GM18508 (cell line): ENCODE measurements at regions not wholly inside any gene's neighbourhood (a gene's known extent, or its start where the extent isn't known, plus 50 kb on each side); places are given as distances from the start of the nearest gene placed in this dataset.

Experiments used
- ATAC-seq: cut with Tn5 transposase; IDR thresholded peaks from one replicate; pipeline ENCODE4 v1.9.1; 2021; ENCODE audit warnings: moderate number of reproducible peaks; ENCODE audit not compliant: insufficient read depth, unreplicated experiment

DNA sequence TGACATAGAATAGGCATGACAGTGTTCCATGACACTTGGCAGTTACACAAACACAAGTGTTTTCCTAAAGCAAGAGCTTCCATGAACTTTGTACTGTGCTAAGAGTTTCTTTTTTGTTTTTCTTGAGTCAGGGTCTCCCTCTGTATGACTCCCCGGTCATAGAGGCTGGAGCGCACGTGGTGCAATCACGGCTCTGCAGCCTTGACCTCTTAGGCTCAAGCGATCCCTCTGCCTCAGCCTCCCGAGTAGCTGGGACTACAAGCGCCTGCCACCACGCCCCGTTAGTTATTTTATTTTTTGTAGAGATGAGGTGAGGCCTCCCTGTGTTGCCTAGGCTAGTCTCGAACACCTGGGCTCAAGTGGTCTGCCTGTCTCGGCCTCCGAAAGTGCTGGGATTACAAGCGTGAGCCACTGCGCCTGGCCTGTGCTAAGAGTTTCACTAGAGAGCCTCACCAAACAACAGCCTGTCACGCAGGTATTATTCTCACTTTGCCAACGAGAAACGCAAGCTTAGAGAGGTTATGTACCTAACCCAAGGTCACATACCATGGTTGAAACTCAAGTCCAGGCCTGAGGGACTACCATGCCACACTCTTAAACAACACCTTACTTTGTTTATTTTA, 355.9 kb downstream of the KLF12 start:
- no peak for ATAC-seq

DNA sequence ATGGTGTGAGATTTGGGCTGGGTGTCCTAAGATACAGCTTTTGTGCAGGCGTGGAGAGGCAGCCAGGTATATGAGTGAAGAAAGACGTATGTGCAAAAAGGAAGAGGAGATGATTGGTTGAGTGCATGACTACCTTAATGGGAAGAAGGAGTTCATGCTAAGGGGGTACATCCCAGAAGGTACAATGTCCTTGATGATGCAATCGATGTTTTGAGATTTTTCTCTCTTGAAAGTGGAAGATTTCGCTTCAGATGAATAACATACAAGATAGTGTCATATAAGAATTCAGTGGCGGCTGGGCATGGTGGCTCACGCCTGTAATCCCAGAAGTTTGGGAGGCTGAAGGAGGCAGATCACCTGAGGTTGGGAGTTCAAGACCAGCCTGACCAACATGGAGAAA, 357.1 kb downstream of the KLF12 start:
- ATAC-seq, result no peak

- no peak for ATAC-seq
Observed at GRCh38 chr13:73776151-73776785, 357.9 kb downstream of the KLF12 start.

DNA sequence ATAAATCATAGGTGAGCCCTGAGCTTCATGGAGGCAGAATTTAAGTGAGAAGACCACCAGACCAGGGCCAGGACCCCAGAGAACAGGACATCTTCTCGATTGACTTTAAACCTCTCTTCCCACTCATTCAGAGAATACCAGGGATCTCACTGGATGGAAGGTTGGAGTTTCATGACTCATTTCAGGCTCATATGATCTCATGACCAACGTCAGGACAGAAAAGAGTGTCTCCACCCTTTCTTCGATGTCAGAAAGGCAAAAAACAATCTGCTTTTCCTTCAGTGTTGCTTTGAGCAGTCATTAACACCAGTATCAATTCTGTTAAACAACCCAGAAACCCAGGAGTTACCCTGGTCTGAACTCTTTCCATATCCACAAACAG, 361.0 kb downstream of the KLF12 start:
- no peak for ATAC-seq

DNA sequence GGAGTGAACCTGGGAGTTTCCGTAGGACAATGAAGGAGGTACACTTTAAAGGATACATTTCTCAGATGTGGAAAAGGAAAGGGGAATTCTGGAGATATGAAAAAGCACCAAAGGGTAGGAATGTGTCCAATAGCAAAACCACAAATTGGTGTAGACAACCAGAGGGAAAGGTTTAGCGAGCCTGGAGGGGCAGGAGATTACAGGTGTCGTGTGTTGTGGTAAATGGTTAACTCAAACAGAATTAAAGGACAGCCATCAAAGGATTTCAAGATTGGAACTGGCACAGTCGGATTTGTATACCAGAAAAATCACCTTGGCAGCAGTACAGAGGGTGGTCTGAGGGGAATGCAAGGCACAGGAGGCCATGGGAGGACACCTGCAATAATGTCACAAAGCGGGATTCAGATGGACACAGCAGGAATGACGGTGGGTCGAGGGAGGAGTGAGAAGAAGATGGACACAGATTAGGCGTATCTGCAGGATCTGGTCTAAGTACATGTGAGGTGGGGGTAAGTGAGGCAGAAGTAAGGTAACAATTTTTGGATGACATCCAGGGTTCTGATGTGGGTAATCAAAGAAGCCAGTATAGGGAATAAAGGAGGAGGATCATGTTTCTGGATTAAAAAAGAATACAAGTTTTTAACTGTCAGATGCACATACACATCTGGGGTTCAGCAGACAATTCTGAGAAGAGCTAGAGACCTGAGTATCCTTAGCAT, 361.6 kb downstream of the KLF12 start:
- no peak for ATAC-seq

GRCh38 chr13:73767747-73768315, 366.4 kb downstream of the KLF12 start:
- ATAC-seq, result no peak

GRCh38 chr13:73767191-73767741, 366.9 kb downstream of the KLF12 start:
- ATAC-seq, result no peak

GRCh38 chr13:73765651-73766384, 368.4 kb downstream of the KLF12 start:
- ATAC-seq, result no peak

DNA sequence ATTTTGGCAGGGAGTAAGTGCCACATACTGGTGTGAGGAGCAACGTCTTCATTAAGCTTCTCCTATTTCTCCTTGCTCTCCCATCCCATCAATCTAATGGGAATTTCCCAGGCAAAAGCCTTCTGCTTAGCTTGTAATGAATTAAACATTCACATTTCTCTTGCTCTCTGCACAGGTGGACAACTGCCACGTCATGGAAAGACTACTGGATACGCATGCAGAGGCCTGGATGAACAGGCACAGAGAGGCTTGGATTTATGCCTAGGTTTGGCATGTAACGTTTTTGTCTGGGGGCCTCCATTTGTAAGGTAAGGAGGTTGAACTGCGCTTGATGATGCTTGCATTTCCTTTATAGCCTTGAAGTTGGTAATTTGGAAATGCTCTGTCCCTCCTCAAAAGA, 374.8 kb downstream of the KLF12 start:
- no peak for ATAC-seq

GRCh38 chr13:73757481-73758233, 376.5 kb downstream of the KLF12 start:
- ATAC-seq, result no peak

GRCh38 chr13:73754727-73755292, 379.4 kb downstream of the KLF12 start:
- ATAC-seq, result peak; percentile 78

DNA sequence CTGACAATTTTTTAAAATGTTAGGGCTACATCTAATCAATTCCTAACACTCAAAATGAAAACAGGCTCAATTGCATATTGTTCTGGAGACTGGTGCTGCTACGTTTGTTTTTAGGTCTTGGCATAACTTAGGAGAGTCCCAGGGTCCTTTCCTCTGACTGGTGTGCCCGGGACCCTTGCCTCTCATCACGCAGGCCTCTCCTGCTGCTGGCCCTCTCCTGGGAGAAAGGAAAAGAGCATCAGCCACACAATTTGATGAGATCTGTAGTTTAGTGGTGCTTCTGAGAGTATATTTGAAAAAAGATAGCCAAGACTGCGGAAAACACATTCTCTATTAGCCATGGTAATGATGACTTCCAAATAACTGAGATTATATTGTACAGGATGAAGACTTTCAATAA, 380.0 kb downstream of the KLF12 start:
- ATAC-seq, result no peak

DNA sequence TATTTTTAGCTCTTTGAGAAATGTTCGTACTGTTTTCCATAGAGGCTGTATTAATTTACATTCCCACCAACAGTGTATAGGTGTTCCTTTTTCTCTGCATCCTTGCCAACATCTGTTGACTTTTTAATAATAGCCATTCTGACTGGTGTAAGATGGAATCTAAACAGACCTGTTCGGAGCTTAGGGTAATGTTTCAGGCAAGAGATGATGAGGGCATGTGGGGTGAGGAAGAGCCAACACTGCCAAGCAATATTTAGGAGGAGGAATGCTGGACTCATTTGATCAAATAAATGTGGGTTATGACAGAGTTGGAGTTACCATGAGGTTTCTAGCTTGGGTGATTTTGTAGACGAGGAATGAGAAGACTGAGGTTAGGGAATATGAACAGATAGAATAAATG, 382.9 kb downstream of the KLF12 start:
- ATAC-seq, result no peak

DNA sequence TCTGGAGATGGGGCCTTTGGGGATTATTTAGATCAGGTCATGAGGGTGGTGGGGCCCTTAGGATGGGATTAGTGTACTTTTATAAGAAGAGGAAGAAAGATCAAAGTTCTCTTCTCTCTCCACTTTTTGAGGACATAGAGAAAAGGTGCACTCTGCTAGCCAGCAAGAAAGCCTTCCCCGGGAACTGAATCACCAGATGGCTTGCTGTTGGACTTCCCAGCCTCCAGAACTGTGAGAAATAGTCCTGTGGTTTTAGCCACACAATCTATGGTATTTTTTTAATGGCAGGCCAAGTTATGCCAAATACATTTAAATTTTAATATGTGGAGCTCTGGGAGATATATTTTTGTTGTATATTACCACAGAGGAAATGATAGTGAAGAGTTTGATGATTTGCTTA, 385.8 kb downstream of the KLF12 start:
- ATAC-seq, result no peak

DNA sequence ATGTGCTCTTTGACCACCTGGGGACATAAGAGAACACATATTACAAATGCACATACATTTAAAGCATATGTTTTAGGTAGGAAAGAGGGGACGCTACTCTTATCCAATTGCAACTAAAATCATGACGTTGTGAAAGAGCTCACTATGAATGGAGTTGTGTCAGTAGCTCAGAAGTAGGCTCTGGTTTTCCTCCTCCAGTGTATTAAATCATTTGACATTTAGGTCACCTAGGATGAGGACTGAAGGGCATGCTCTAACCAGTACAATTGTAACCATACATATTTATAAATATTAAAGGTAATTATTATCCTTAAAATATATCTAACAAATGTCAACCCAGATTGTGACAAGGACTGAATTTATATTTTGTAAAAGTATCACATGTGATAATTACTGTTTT, 389.0 kb downstream of the KLF12 start:
- ATAC-seq, result no peak

- no peak for ATAC-seq
Observed at GRCh38 chr13:73742982-73743381, 391.2 kb downstream of the KLF12 start.

- ATAC-seq, result no peak
Observed at GRCh38 chr13:73741742-73742141, 392.5 kb downstream of the KLF12 start.

DNA sequence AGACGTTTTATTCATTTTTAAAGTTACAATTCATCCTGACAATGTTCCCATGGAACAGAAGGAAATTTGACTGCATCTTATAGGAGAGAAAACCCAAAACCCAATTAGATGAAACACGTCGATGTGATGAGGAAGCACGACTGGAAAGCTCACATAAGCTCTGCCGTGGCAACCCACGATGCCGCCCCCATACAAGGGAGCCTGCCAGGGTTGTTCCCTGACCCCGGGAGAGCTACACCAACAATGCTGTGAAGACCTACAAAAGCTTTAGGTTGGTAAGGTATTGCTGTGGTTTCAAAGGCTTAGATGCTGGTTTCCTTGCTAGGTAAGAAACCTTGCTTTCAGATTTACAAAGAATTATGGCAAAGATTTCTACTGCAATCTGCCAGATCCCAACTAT, 393.1 kb downstream of the KLF12 start:
- ATAC-seq, result no peak

DNA sequence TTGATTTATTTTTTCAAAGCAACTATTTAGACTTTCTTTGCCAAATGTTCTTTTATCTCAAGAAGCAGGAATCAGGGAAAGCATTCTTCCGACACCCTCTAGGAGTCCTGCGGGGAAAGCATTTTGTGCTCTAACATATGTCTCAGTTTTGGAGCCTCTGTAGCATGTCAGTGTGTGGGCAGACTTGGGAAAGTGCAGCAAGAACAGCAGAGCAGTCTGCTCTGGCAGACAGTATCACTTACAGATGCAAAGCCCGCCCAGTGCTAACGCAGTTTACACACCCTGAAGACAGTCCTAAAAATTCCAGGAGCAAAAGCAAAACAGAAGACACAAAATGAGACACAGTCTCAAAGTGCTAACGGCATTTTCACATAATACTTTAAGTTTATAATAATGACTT, 393.5 kb downstream of the KLF12 start:
- no peak for ATAC-seq
